Keratinocyte (primary cell): ENCODE measurements at regions not wholly inside any gene's neighbourhood (a gene's known extent, or its start where the extent isn't known, plus 50 kb on each side); places are given as distances from the start of the nearest gene placed in this dataset.

ENCODE experiments used
- DNase-seq: peaks from one replicate; pipeline ENCODE4 v3.0.0-alpha.2; 2011; ENCODE audit warnings: low read depth, missing footprints, low spot score
- FAIRE-seq: peaks from 2 replicates; lab custom pipeline; 2011; peaks lifted over from hg19 to GRCh38; lab: Jason Lieb, UNC
- H2AFZ ChIP-seq: 2 replicates; pipeline ENCODE4 v1.6.0; 2012; ENCODE audit warnings: low read length, control low read depth, inconsistent platforms; ENCODE audit not compliant: control insufficient read depth
- H3K27ac ChIP-seq: 2 replicates; pipeline ENCODE4 v1.5.1; 2011; ENCODE audit warnings: low read length; ENCODE audit not compliant: control insufficient read depth, insufficient read depth
- H3K27me3 ChIP-seq: 3 replicates; pipeline ENCODE4 v1.6.0; 2011; ENCODE audit warnings: low read length; ENCODE audit not compliant: control insufficient read depth, insufficient read depth; ENCODE audit errors: extremely low read depth
- H3K36me3 ChIP-seq, 2 experiments: 2 replicates in 1 of 2; 3 replicates in 1 of 2; pipeline ENCODE4 v1.5.1; 2011; ENCODE audit warnings: low read length in 2 of 2, mild to moderate bottlenecking in 1 of 2; ENCODE audit not compliant: control insufficient read depth in 2 of 2, insufficient read depth in 2 of 2; ENCODE audit errors: extremely low read depth in 1 of 2
- H3K4me1 ChIP-seq: 3 replicates; pipeline ENCODE4 v1.5.1; 2011; ENCODE audit warnings: low read length; ENCODE audit not compliant: control insufficient read depth, insufficient read depth; ENCODE audit errors: extremely low read depth
- H3K4me2 ChIP-seq: 3 replicates; pipeline ENCODE4 v1.6.0; 2011; ENCODE audit warnings: low read depth, low read length; ENCODE audit not compliant: control insufficient read depth, insufficient read depth; ENCODE audit errors: extremely low read depth
- H3K4me3 ChIP-seq, 3 experiments: fragments of 200-600 bp in 1 of 3; sonication (generic) in 1 of 3; 2 replicates in 2 of 3; 3 replicates in 1 of 3; pipeline ENCODE4 v1.5.1; 2011 to 2016; ENCODE audit warnings: low read length in 3 of 3, mild to moderate bottlenecking in 3 of 3, control low read depth in 2 of 3, inconsistent platforms in 1 of 3, low read depth in 1 of 3, mixed read lengths in 1 of 3, mixed run types in 1 of 3, moderate library complexity in 1 of 3; ENCODE audit not compliant: control insufficient read depth in 2 of 3, insufficient read depth in 2 of 3; ENCODE audit errors: extremely low read depth in 1 of 3
- H3K79me2 ChIP-seq: 2 replicates; pipeline ENCODE4 v1.6.0; 2012; ENCODE audit warnings: low read length; ENCODE audit not compliant: control insufficient read depth, insufficient read depth
- H3K9ac ChIP-seq: 3 replicates; pipeline ENCODE4 v1.6.0; 2011; ENCODE audit warnings: low read length; ENCODE audit not compliant: control insufficient read depth, insufficient read depth; ENCODE audit errors: extremely low read depth
- H3K9me1 ChIP-seq: 3 replicates; pipeline ENCODE4 v1.6.0; 2011; ENCODE audit warnings: low read length; ENCODE audit not compliant: control insufficient read depth, insufficient read depth; ENCODE audit errors: extremely low read depth
- H3K9me3 ChIP-seq: 2 replicates; pipeline ENCODE4 v1.5.1; 2012; ENCODE audit warnings: low read depth, low read length; ENCODE audit not compliant: control insufficient read depth
- H4K20me1 ChIP-seq: 3 replicates; pipeline ENCODE4 v1.6.0; 2011; ENCODE audit warnings: low read length; ENCODE audit not compliant: control insufficient read depth, insufficient read depth; ENCODE audit errors: extremely low read depth
- CTCF ChIP-seq, 3 experiments: IDR thresholded peaks in 1 of 3; conservative IDR thresholded peaks in 1 of 3; optimal IDR thresholded peaks in 1 of 3; 2 replicates in 2 of 3; 3 replicates in 1 of 3; pipeline versions ENCODE3 to v1.5.1; 2011; ENCODE audit warnings: low read length in 3 of 3, mild to moderate bottlenecking in 3 of 3, moderate library complexity in 2 of 3, control low read depth in 1 of 3, inconsistent platforms in 1 of 3; ENCODE audit not compliant: insufficient read depth in 2 of 3; ENCODE audit errors: extremely low read depth in 1 of 3
- EZH2 ChIP-seq: IDR thresholded peaks from one replicate; pipeline ENCODE4 v1.6.1; 2012; ENCODE audit warnings: inconsistent platforms, mild to moderate bottlenecking, low read length, moderate library complexity
- dilution Hi-C: fragments of 300-500 bp; cut with MboI; formaldehyde crosslinking; loops from one replicate; pipeline ENCODE4 v1.7.0; 2020; ENCODE audit warnings: low sequenced_read_pairs; ENCODE audit not compliant: extremely low pct_ligation_motif_present

- DNase-seq = no peak
- H2AFZ ChIP-seq = no peak overlapping the region
- no peak overlapping the region for H3K4me3 ChIP-seq
- H3K9me3 ChIP-seq = no peaks in the 10 kb centered on the region
- H3K4me2 ChIP-seq = no peak overlapping the region
- no peaks in the 10 kb centered on the region for H3K9me1 ChIP-seq
- no peak for TF ChIP-seq CTCF (optimal IDR thresholded peaks at IDR 0.05 in 1 of 3, IDR thresholded peaks at IDR 0.05 in 1 of 3, conservative IDR thresholded peaks at IDR 0.05 in 1 of 3; ENCODE audit: extremely low read depth in 1 of 3, insufficient read depth in 2 of 3, low read length in 3 of 3)
- TF ChIP-seq EZH2 = no peak
- no peaks in the 10 kb centered on the region for H3K36me3 ChIP-seq
- H3K27ac ChIP-seq = no peak overlapping the region
- no peaks in the 10 kb centered on the region for H3K79me2 ChIP-seq
- H3K4me1 ChIP-seq = no peaks in the 10 kb centered on the region
- H3K27me3 ChIP-seq = no peaks in the 10 kb centered on the region
- dilution Hi-C loops = no loop called here
- H3K9ac ChIP-seq = no peak overlapping the region
- FAIRE-seq = peak; percentile 43
- H4K20me1 ChIP-seq = no peaks in the 10 kb centered on the region
Observed at GRCh38 chr1:82284213-82284612, 483.5 kb downstream of the ADGRL2 start.

GRCh38 chr1:82279241-82279640, 478.5 kb downstream of the ADGRL2 start:
- Histone ChIP-seq H3K9me1 (no peaks in the 10 kb centered on the region), H3K4me1 (no peaks in the 10 kb centered on the region), H4K20me1 (no peaks in the 10 kb centered on the region), H3K9me3 (no peaks in the 10 kb centered on the region), H3K4me3 (no peak overlapping the region), H3K27me3 (no peaks in the 10 kb centered on the region), H3K4me2 (no peak overlapping the region), H2AFZ (no peak overlapping the region), H3K36me3 (no peaks in the 10 kb centered on the region), H3K79me2 (no peaks in the 10 kb centered on the region), H3K9ac (no peak overlapping the region), H3K27ac (no peak overlapping the region)
- TF ChIP-seq EZH2 (no peak), CTCF (optimal IDR thresholded peaks at IDR 0.05 in 1 of 3, IDR thresholded peaks at IDR 0.05 in 1 of 3, conservative IDR thresholded peaks at IDR 0.05 in 1 of 3; ENCODE audit: extremely low read depth in 1 of 3, insufficient read depth in 2 of 3, low read length in 3 of 3) (no peak)
- dilution Hi-C loops = no loop called here
- DNase-seq (no peak), FAIRE-seq (no peak)
